ENCODE measurements at regions not wholly inside any gene's neighbourhood (a gene's known extent, or its start where the extent isn't known, plus 50 kb on each side); places are given as distances from the start of the nearest gene placed in this dataset.

DNA sequence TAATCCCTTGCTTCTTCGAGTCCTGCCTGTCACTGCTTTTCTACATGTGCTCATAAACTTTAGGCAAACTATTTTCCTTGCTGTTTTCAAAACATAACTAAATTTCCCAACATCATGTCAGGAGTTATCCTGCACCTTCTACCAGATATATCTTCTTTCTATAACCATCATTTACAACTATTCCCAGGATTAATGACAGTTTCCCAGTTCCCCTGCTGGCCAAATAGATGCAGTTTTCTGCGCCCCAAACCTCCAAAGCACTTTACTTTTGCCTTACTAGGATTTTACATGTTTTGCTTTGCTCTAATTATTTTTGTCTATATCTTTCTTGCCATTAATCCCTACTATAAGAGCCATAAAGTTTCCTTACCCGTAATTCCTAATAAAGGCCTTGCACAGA lies 122.5 kb downstream of the GLUL start:
- TF ChIP-seq, protein P1, sequence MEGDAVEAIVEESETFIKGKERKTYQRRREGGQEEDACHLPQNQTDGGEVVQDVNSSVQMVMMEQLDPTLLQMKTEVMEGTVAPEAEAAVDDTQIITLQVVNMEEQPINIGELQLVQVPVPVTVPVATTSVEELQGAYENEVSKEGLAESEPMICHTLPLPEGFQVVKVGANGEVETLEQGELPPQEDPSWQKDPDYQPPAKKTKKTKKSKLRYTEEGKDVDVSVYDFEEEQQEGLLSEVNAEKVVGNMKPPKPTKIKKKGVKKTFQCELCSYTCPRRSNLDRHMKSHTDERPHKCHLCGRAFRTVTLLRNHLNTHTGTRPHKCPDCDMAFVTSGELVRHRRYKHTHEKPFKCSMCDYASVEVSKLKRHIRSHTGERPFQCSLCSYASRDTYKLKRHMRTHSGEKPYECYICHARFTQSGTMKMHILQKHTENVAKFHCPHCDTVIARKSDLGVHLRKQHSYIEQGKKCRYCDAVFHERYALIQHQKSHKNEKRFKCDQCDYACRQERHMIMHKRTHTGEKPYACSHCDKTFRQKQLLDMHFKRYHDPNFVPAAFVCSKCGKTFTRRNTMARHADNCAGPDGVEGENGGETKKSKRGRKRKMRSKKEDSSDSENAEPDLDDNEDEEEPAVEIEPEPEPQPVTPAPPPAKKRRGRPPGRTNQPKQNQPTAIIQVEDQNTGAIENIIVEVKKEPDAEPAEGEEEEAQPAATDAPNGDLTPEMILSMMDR (IDR thresholded peaks at IDR 0.05), result no peak
- H3K36me3 ChIP-seq, result no peaks in the 10 kb centered on the region
- no peak for FAIRE-seq
- ATAC-seq, result no peak
- DNase-seq, result no peak
- H3K4me3 ChIP-seq, result no peak overlapping the region
- H3K4me1 ChIP-seq, result no peaks in the 10 kb centered on the region
- intact Hi-C loops (cut with DNase I), result no loop called here
- H3K9me3 ChIP-seq, result no peaks in the 10 kb centered on the region
- no peak overlapping the region for H3K27ac ChIP-seq
- H3K27me3 ChIP-seq, result no peaks in the 10 kb centered on the region
- 92 to 99% methylated on average over 3 of the region's 3 CpGs for WGBS, 2 donors

DNA sequence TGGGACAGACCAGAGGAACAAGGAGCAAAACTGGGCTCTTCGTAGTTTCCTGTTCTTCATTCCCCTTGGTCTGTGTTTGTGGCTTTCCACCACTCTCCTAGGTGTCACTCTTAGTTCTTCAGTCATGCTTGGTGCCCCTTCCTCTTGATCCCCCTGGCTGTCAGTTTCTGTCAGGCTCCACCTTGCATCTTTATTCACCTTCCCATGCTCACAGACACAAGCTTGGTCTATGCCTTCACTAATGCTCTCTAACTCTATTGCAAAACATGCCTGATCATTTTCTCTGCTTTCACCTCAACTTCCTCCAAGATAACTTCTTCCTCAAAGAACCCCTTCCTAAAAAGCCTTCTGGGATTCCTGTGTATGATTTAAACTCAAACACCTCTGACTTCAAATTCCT lies 122.9 kb downstream of the GLUL start:
- H3K36me3 ChIP-seq, result no peaks in the 10 kb centered on the region
- intact Hi-C loops (cut with DNase I), result no loop called here
- no peak for DNase-seq

DNA sequence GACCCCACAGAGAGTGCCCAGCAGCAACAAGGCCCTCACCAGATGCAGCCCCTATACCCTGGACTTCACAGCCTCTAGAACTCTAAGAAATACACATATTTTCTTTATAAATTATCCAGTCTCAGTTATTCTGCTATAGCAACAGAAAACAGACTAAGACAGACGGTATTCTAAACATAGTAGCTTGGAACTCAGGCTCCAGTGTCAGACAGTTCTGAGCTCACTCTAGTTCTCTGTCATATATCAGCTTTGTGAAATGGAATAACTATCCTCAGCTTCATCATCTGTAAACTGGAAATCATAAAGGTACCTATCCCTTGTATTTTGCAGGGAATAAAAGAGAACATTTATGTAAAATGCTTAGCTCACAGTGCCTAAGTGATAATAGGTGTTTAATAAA lies 127.4 kb downstream of the GLUL start:
- FAIRE-seq (no peak), DNase-seq (no peak), ATAC-seq (no peak)
- 93 to 100% methylated on average over 1 of the region's 1 CpG for WGBS, 2 donors
- no peak overlapping the region for H3K4me3 ChIP-seq
- TF ChIP-seq, protein P1 (IDR thresholded peaks at IDR 0.05), result no peak
- H3K36me3 ChIP-seq, result no peaks in the 10 kb centered on the region
- H3K4me1 ChIP-seq, result peaks cover 0 to 4% (median 0%) of the 10 kb centered on the region in 3 donors
- intact Hi-C loops (cut with DNase I), result no loop called here
- no peak overlapping the region for H3K27ac ChIP-seq
- H3K9me3 ChIP-seq, result no peaks in the 10 kb centered on the region
- H3K27me3 ChIP-seq, result no peaks in the 10 kb centered on the region

More for the DNA sequence above, 122.9 kb downstream of the GLUL start:
- Histone ChIP-seq H3K27me3 (no peaks in the 10 kb centered on the region), H3K4me3 (no peak overlapping the region), H3K9me3 (no peaks in the 10 kb centered on the region), H3K4me1 (no peaks in the 10 kb centered on the region), H3K27ac (no peak overlapping the region)
- no peak for FAIRE-seq
- TF ChIP-seq, protein P1 (IDR thresholded peaks at IDR 0.05), result no peak
- no peak for ATAC-seq
- WGBS, 2 donors, result 85 to 100% methylated on average over 1 of the region's 1 CpG

DNA sequence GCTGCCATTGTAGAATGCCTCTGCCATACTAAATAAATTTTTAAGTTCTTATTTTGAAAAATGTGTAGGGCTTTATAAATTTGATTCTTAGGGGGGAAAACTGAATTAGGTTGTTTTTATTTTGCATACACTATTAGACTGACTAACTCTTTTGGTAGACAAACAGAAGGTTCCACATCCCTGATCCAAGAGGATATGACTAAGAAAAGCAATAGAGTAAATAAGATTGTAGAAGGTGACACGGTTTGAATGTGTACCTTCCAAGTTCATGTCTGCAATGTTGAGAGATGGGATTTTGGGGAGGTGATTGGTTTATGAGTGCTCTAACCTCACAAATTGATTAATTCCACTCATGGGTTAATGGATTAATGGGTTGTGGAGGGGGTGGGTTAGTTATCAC lies 127.9 kb downstream of the GLUL start:
- Histone ChIP-seq H3K4me3 (no peak overlapping the region), H3K9me3 (no peaks in the 10 kb centered on the region), H3K4me1 (peaks cover 0 to 6% (median 0%) of the 10 kb centered on the region in 3 donors), H3K27me3 (no peaks in the 10 kb centered on the region), H3K36me3 (no peaks in the 10 kb centered on the region), H3K27ac (no peak overlapping the region)
- WGBS, 2 donors, result 20 to 24% methylated on average over 1 of the region's 1 CpG
- no peak for FAIRE-seq
- intact Hi-C loops (cut with DNase I), result no loop called here
- TF ChIP-seq, protein P1 (IDR thresholded peaks at IDR 0.05), result no peak
- no peak for ATAC-seq
- no peak for DNase-seq

DNA sequence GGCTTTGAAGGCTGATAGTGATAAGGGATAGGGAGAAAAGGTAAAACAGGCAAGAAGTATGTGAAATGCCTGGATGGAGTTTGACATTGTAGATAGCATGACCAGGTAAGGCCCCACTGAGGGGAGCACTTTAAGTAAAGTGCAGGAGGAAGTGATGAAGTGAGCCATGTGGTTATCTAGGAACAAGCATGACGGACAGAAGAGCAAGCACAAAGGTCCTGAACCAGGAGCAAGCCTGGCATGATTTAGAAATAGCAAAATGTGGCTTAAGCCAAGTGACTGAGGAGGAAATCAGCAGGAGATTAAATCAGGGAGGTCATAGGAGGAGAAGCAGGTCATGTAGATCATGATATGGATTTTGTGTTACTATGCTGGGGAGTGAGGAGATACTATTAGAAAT lies 129.2 kb downstream of the GLUL start:
- WGBS, 2 donors, result 26 to 32% methylated on average over 1 of the region's 1 CpG
- no peak overlapping the region for H3K27ac ChIP-seq
- TF ChIP-seq, protein P1 (IDR thresholded peaks at IDR 0.05), result no peak
- FAIRE-seq (no peak), ATAC-seq (no peak), DNase-seq (no peak)
- intact Hi-C loops (cut with DNase I), result no loop called here
- no peak overlapping the region for H3K4me3 ChIP-seq
- no peaks in the 10 kb centered on the region for H3K36me3 ChIP-seq
- no peaks in the 10 kb centered on the region for H3K9me3 ChIP-seq
- peaks cover 0 to 6% (median 0%) of the 10 kb centered on the region in 3 donors for H3K4me1 ChIP-seq
- H3K27me3 ChIP-seq, result no peaks in the 10 kb centered on the region
